HepG2 (cell line): ENCODE measurements at regions not wholly inside any gene's neighbourhood (a gene's known extent, or its start where the extent isn't known, plus 50 kb on each side); places are given as distances from the start of the nearest gene placed in this dataset.

Source experiments
- ATAC-seq: fragments of 200-7000 bp; cut with Tn5 transposase; 3 replicates; pipeline ENCODE4 v1.9.1; 2020; ENCODE audit warnings: mild to moderate bottlenecking, moderate library complexity
- BruUV-seq: library from RNA; stranded (reverse); fragments of 400-500 nt; replicated peaks from 2 replicates; lab custom pipeline; 2021; lab: Mats Ljungman, UMichigan
- CTCF ChIA-PET: fragments of 300-600 bp; formaldehyde crosslinking; extraction: SDS; loops from one replicate; lab custom pipeline; 2021; ENCODE audit warnings: low total read pairs, inconsistent platforms, low intra/inter-chr PET ratio; lab: Yijun Ruan, JAX
- POLR2A ChIA-PET: fragments of 350-600 bp; sonication (Branson Sonifier 250); formaldehyde crosslinking; loops from one replicate; lab custom pipeline; 2020; ENCODE audit warnings: antibody characterized with exemption, inconsistent platforms; lab: Yijun Ruan, JAX
- DNase-seq: peaks from one replicate; pipeline ENCODE4 v3.0.0-alpha.2; 2015; ENCODE audit warnings: low spot score
- FAIRE-seq: peaks from 3 replicates; lab custom pipeline; 2011; peaks lifted over from hg19 to GRCh38; lab: Jason Lieb, UNC
- H2AFZ ChIP-seq: one replicate; pipeline ENCODE4 v1.6.1; 2011; ENCODE audit warnings: low read length, inconsistent platforms
- H3K27ac ChIP-seq: fragments of 300-600 bp; 3 replicates; pipeline ENCODE4 v1.8.0; 2011; ENCODE audit warnings: mixed run types, mild to moderate bottlenecking, mixed read lengths, low read length, inconsistent platforms; ENCODE audit not compliant: insufficient read depth; ENCODE audit errors: extremely low read length
- H3K27me3 ChIP-seq, 2 experiments: fragments of 200-600 bp in 1 of 2; 2 replicates in 1 of 2; 3 replicates in 1 of 2; pipeline versions ENCODE4 v1.6.0 to v1.8.0; 2011; ENCODE audit warnings: low read length in 2 of 2, mild to moderate bottlenecking in 2 of 2, moderate library complexity in 2 of 2, inconsistent platforms in 1 of 2; ENCODE audit not compliant: insufficient read depth in 2 of 2, control insufficient read depth in 1 of 2
- H3K36me3 ChIP-seq, 2 experiments: fragments of 200-600 bp in 1 of 2; replicated peaks in 1 of 2; 2 replicates in 1 of 2; 3 replicates in 1 of 2; pipeline versions ENCODE4 v1.5.1 to v1.8.0; 2011; ENCODE audit warnings: low read length in 2 of 2, inconsistent platforms in 1 of 2; ENCODE audit not compliant: insufficient read depth in 2 of 2, control insufficient read depth in 1 of 2
- H3K4me1 ChIP-seq: 2 replicates; pipeline ENCODE4 v1.5.1; 2012; ENCODE audit warnings: low read length, inconsistent platforms; ENCODE audit not compliant: insufficient read depth
- H3K4me2 ChIP-seq: 2 replicates; pipeline ENCODE4 v1.6.0; 2011; ENCODE audit warnings: low read depth, low read length, inconsistent platforms
- H3K4me3 ChIP-seq, 3 experiments: fragments of 200-600 bp in 1 of 3; sonication (generic), shearing (Covaris generic) in 1 of 3; replicated peaks in 1 of 3; 2 replicates each; pipeline ENCODE4 v1.5.1; 2011 to 2016; ENCODE audit warnings: low read length in 3 of 3, inconsistent platforms in 2 of 3, low read depth in 2 of 3, mild to moderate bottlenecking in 2 of 3, control low read depth in 1 of 3, mixed read lengths in 1 of 3; ENCODE audit not compliant: insufficient read depth in 1 of 3
- H3K79me2 ChIP-seq: one replicate; pipeline ENCODE4 v1.6.1; 2011; ENCODE audit warnings: low read length, inconsistent platforms; ENCODE audit not compliant: insufficient read depth
- H3K9ac ChIP-seq: 2 replicates; pipeline ENCODE4 v1.6.0; 2011; ENCODE audit warnings: mild to moderate bottlenecking, low read depth, low read length, inconsistent platforms; ENCODE audit not compliant: insufficient read depth
- H3K9me3 ChIP-seq: 2 replicates; pipeline ENCODE4 v1.5.1; 2012; ENCODE audit warnings: mild to moderate bottlenecking, low read length
- H4K20me1 ChIP-seq: 2 replicates; pipeline ENCODE4 v1.6.0; 2011; ENCODE audit warnings: inconsistent platforms, mild to moderate bottlenecking, low read length, moderate library complexity; ENCODE audit not compliant: insufficient read depth
- ATAD3A ChIP-seq: sonication (generic); formaldehyde crosslinking; IDR thresholded peaks from 2 replicates; pipeline ENCODE4 v1.4.0; 2020; ENCODE audit warnings: missing genetic modification reagents
- BHLHE40 ChIP-seq: IDR thresholded peaks from 2 replicates; pipeline ENCODE4 v1.6.1; 2011; ENCODE audit warnings: low read length, improper control_type of control experiment
- GABPA ChIP-seq, 2 experiments: IDR thresholded peaks; 2 replicates each; pipeline ENCODE4 v1.6.1; 2011 to 2016; ENCODE audit warnings: low read depth in 2 of 2, low read length in 1 of 2, missing biosample characterization in 1 of 2, missing genetic modification characterization in 1 of 2
- HOXD1 ChIP-seq: sonication (generic); formaldehyde crosslinking; IDR thresholded peaks from 2 replicates; pipeline ENCODE4 v1.5.0; 2020; ENCODE audit warnings: missing genetic modification reagents
- IKZF4 ChIP-seq: sonication (generic); formaldehyde crosslinking; IDR thresholded peaks from 2 replicates; pipeline ENCODE4 v1.5.1; 2020; ENCODE audit warnings: borderline replicate concordance, mild to moderate bottlenecking, low read depth, missing genetic modification reagents; ENCODE audit errors: not compliant biosample characterization
- ISX ChIP-seq: sonication (generic); formaldehyde crosslinking; conservative IDR thresholded peaks from 2 replicates; pipeline ENCODE4 v1.5.0; 2020; ENCODE audit warnings: missing genetic modification reagents
- NR2F6 ChIP-seq, 2 experiments: IDR thresholded peaks; 2 replicates each; pipeline ENCODE4 v1.6.1; 2016; ENCODE audit warnings: antibody characterized with exemption in 1 of 2, mild to moderate bottlenecking in 1 of 2
- ZNF232 ChIP-seq: sonication (generic); formaldehyde crosslinking; IDR thresholded peaks from 2 replicates; pipeline ENCODE4 v1.4.0; 2020; ENCODE audit warnings: missing genetic modification reagents, borderline replicate concordance
- ZNF253 ChIP-seq: sonication (generic); formaldehyde crosslinking; IDR thresholded peaks from 2 replicates; pipeline ENCODE4 v1.8.0; 2022; ENCODE audit warnings: mild to moderate bottlenecking, missing genetic modification reagents, borderline replicate concordance
- ZNF34 ChIP-seq: sonication (generic); formaldehyde crosslinking; IDR thresholded peaks from 2 replicates; pipeline ENCODE4 v1.4.0; 2020; ENCODE audit warnings: mild to moderate bottlenecking, missing genetic modification reagents, borderline replicate concordance
- ZNF44 ChIP-seq: sonication (generic); formaldehyde crosslinking; IDR thresholded peaks from 2 replicates; pipeline ENCODE4 v1.5.1; 2020; ENCODE audit warnings: mild to moderate bottlenecking, missing genetic modification reagents
- ZNF558 ChIP-seq: sonication (generic); formaldehyde crosslinking; IDR thresholded peaks from 2 replicates; pipeline ENCODE4 v1.9.0; 2022; ENCODE audit warnings: mild to moderate bottlenecking, missing genetic modification reagents, borderline replicate concordance
- WGBS: methylation state at CpG from one replicate; pipeline ENCODE4 v1.1.6; 2017; ENCODE audit warnings: low lambda C conversion rate; 5-methylcytosine and 5-hydroxymethylcytosine counted together
- in situ Hi-C: cut with HindIII; loops from 2 replicates; pipeline ENCODE4 v1.10.0; 2017; ENCODE audit warnings: low pct_unique_long_range_greater_than_20kb; ENCODE audit not compliant: extremely low pct_ligation_motif_present
- intact Hi-C: fragments of 100-400 bp; cut with micrococcal nuclease; formaldehyde crosslinking; loops from one replicate; pipeline ENCODE4 v1.10.0; 2022; ENCODE audit not compliant: unreplicated experiment
- TF ChIP-seq, protein P1 (sequence below): IDR thresholded peaks from 2 replicates; pipeline ENCODE4 v1.6.1; 2012; ENCODE audit warnings: low read length, improper control_type of control experiment
- TF ChIP-seq, protein P2 (sequence below): sonication (generic); formaldehyde crosslinking; IDR thresholded peaks from 2 replicates; pipeline ENCODE4 v1.4.0; 2020; ENCODE audit warnings: mild to moderate bottlenecking, low read depth, missing genetic modification reagents

DNA sequence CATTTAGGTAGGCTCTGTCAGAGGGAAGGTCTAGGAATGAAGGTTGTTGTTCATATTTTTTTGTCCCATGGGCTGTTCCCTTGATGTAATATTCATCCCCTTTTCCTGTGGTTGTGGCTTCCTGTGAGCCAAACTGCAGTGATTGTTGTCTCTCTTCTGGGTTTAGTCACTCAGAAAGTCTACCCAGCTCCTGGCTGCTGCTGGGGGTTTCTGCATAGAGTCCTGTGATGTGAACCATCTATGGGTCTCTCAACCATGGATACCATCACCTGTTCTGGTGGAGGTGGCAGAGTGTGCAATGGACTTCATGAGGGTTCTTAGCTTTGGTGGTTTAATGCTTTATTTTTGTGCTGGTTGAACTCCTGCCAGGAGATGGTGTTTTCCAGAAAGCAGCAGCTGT is 122.8 kb downstream of the ZC4H2 start:
- H3K4me2 ChIP-seq = no peak overlapping the region
- H3K4me3 ChIP-seq = no peak overlapping the region
- TF ChIP-seq BHLHE40 (no peak), ZNF232 (CRISPR knock-in tag) (no peak), ISX (CRISPR knock-in tag) (no peak), ZNF253 (no peak), ZNF44 (no peak)
- in situ Hi-C loops = no loop called here
- FAIRE-seq (no peak), DNase-seq (no peak), ATAC-seq (no peak)
- no peak overlapping the region for H2AFZ ChIP-seq
- intact Hi-C loops = no loop called here
- H3K9ac ChIP-seq = no peak overlapping the region
- H3K27ac ChIP-seq = no peak overlapping the region
- H4K20me1 ChIP-seq = no peaks in the 10 kb centered on the region
- no peaks in the 10 kb centered on the region for H3K4me1 ChIP-seq
- H3K27me3 ChIP-seq = no peaks in the 10 kb centered on the region
- CTCF ChIA-PET = no interaction called here
- no peaks in the 10 kb centered on the region for H3K79me2 ChIP-seq
- no peaks in the 10 kb centered on the region for H3K9me3 ChIP-seq
- no TSS peak for BruUV-seq
- POLR2A ChIA-PET = no interaction called here
- H3K36me3 ChIP-seq = no peaks in the 10 kb centered on the region

DNA sequence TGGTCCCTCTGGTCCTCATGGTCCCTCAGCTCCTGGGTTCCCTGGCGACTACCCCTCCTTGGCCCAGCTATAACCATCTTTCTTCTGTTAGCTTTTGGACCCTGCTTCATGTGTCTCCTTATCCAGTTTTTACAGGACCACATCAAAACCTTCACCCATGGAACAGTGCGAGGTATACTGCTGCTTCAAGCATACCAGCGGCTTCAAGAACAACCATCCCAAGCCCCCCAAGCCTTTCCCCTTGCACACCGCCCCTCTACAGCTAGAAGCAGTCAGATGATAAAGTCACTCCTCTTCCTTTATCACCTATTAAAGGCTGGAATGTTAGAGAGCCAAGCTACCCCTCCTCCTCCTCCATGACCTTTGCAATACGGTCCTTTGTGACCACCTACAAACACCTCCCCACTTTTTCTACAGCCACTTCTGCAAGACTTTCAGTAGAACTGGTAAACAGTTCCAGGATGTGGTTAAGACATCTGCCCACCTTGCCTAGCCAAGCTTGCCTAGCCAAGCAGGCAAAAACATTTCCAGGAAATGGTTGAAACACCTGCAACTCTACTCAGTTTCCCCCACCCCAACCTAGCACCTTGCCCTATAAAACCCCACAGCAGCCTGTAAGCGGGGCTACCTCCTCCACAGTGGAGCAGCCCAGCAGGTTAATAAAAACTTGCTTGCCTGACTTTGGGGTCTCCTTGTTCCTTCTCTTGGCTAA is 125.7 kb downstream of the ZC4H2 start:
- WGBS = 12% methylated on average over 5 of the region's 6 CpGs
- H3K79me2 ChIP-seq = no peaks in the 10 kb centered on the region
- no peak overlapping the region for H2AFZ ChIP-seq
- H3K4me2 ChIP-seq = no peak overlapping the region
- in situ Hi-C loops (no loop called here), intact Hi-C loops (no loop called here)
- no peak for DNase-seq
- ChIA-PET CTCF (no interaction called here), POLR2A (no interaction called here)
- FAIRE-seq = no peak
- no peak overlapping the region for H3K4me3 ChIP-seq
- H4K20me1 ChIP-seq = no peaks in the 10 kb centered on the region
- H3K9me3 ChIP-seq = no peaks in the 10 kb centered on the region
- no peaks in the 10 kb centered on the region for H3K27me3 ChIP-seq
- no peak for ATAC-seq
- BruUV-seq = no TSS peak
- no peaks in the 10 kb centered on the region for H3K36me3 ChIP-seq
- no peaks in the 10 kb centered on the region for H3K4me1 ChIP-seq
- no peak overlapping the region for H3K9ac ChIP-seq
- H3K27ac ChIP-seq = no peak overlapping the region
- TF ChIP-seq ZNF34 (CRISPR knock-in tag) (no peak), ATAD3A (CRISPR knock-in tag) (no peak), GABPA (IDR thresholded peaks at IDR 0.05; ENCODE audit: low read depth, low read length) (no peak), GABPA (CRISPR knock-in tag; IDR thresholded peaks at IDR 0.05; ENCODE audit: low read depth) (no peak), ZNF558 (no peak), HOXD1 (no peak), NR2F6 (IDR thresholded peaks at IDR 0.05) (no peak), NR2F6 (CRISPR knock-in tag; IDR thresholded peaks at IDR 0.05) (no peak), IKZF4 (CRISPR knock-in tag) (no peak)
- TF ChIP-seq, protein P1, sequence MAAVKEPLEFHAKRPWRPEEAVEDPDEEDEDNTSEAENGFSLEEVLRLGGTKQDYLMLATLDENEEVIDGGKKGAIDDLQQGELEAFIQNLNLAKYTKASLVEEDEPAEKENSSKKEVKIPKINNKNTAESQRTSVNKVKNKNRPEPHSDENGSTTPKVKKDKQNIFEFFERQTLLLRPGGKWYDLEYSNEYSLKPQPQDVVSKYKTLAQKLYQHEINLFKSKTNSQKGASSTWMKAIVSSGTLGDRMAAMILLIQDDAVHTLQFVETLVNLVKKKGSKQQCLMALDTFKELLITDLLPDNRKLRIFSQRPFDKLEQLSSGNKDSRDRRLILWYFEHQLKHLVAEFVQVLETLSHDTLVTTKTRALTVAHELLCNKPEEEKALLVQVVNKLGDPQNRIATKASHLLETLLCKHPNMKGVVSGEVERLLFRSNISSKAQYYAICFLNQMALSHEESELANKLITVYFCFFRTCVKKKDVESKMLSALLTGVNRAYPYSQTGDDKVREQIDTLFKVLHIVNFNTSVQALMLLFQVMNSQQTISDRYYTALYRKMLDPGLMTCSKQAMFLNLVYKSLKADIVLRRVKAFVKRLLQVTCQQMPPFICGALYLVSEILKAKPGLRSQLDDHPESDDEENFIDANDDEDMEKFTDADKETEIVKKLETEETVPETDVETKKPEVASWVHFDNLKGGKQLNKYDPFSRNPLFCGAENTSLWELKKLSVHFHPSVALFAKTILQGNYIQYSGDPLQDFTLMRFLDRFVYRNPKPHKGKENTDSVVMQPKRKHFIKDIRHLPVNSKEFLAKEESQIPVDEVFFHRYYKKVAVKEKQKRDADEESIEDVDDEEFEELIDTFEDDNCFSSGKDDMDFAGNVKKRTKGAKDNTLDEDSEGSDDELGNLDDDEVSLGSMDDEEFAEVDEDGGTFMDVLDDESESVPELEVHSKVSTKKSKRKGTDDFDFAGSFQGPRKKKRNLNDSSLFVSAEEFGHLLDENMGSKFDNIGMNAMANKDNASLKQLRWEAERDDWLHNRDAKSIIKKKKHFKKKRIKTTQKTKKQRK = no peak
- TF ChIP-seq, protein P2, sequence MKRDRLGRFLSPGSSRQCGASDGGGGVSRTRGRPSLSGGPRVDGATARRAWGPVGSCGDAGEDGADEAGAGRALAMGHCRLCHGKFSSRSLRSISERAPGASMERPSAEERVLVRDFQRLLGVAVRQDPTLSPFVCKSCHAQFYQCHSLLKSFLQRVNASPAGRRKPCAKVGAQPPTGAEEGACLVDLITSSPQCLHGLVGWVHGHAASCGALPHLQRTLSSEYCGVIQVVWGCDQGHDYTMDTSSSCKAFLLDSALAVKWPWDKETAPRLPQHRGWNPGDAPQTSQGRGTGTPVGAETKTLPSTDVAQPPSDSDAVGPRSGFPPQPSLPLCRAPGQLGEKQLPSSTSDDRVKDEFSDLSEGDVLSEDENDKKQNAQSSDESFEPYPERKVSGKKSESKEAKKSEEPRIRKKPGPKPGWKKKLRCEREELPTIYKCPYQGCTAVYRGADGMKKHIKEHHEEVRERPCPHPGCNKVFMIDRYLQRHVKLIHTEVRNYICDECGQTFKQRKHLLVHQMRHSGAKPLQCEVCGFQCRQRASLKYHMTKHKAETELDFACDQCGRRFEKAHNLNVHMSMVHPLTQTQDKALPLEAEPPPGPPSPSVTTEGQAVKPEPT = no peak
